ENCODE measurements at regions not wholly inside any gene's neighbourhood (a gene's known extent, or its start where the extent isn't known, plus 50 kb on each side); places are given as distances from the start of the nearest gene placed in this dataset.

- DNase-seq (ENCODE audit: low read depth): no peak
- Histone ChIP-seq H3K9me3 (ENCODE audit: control insufficient read depth, low read length) (peaks cover 15% of the 10 kb centered on the region), H3K9ac (ENCODE audit: low read length) (no peak overlapping the region), H3K27me3 (replicated peaks; ENCODE audit: control insufficient read depth, insufficient read depth, low read length) (no peaks in the 10 kb centered on the region), H3K4me3 (ENCODE audit: low read length) (no peak overlapping the region), H3K4me1 (ENCODE audit: control insufficient read depth, insufficient read depth, low read length) (no peaks in the 10 kb centered on the region), H3K36me3 (ENCODE audit: control insufficient read depth, insufficient read depth, low read length, severe bottlenecking) (no peaks in the 10 kb centered on the region)
Measured at GRCh38 chr15:87099916-87100315, 1020.2 kb downstream of the AGBL1 start.

DNA sequence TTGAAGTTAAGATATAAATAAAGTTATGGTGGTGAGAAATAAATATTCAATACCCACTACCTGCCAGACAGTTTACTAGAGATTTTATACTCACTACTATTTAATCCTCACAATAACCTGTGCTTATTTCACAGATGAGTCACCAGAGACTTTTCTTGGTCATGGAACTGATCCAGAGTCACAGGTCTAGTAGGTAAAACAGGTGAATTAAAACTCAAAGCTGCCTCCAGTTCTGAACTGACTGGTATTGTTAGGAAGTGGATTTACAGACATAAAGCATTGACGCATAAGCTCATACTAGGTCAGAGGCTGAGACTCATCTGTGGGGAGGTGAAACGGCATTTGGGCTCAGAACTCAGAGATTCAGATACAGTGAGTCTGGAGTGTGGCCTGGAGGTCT is 1009.9 kb downstream of the AGBL1 start:
- H3K27me3 ChIP-seq (replicated peaks; ENCODE audit: control insufficient read depth, insufficient read depth, low read length): no peaks in the 10 kb centered on the region
- H3K9me3 ChIP-seq (ENCODE audit: control insufficient read depth, low read length): peaks cover 4% of the 10 kb centered on the region
- H3K4me3 ChIP-seq (ENCODE audit: low read length): no peak overlapping the region
- H3K9ac ChIP-seq (ENCODE audit: low read length): no peak overlapping the region
- no peaks in the 10 kb centered on the region for H3K4me1 ChIP-seq (ENCODE audit: control insufficient read depth, insufficient read depth, low read length)
- DNase-seq (ENCODE audit: low read depth): no peak
- H3K36me3 ChIP-seq (ENCODE audit: control insufficient read depth, insufficient read depth, low read length, severe bottlenecking): no peaks in the 10 kb centered on the region

GRCh38 chr15:87083201-87083600 is 1003.5 kb downstream of the AGBL1 start:
- no peak overlapping the region for H3K9ac ChIP-seq (ENCODE audit: low read length)
- no peak overlapping the region for H3K4me3 ChIP-seq (ENCODE audit: low read length)
- H3K27me3 ChIP-seq (replicated peaks; ENCODE audit: control insufficient read depth, insufficient read depth, low read length): no peaks in the 10 kb centered on the region
- DNase-seq (ENCODE audit: low read depth): no peak
- no peaks in the 10 kb centered on the region for H3K4me1 ChIP-seq (ENCODE audit: control insufficient read depth, insufficient read depth, low read length)
- H3K36me3 ChIP-seq (ENCODE audit: control insufficient read depth, insufficient read depth, low read length, severe bottlenecking): no peaks in the 10 kb centered on the region
- H3K9me3 ChIP-seq (ENCODE audit: control insufficient read depth, low read length): peaks cover 4% of the 10 kb centered on the region

GRCh38 chr15:87082581-87082980 is 1002.9 kb downstream of the AGBL1 start:
- Histone ChIP-seq H3K27me3 (replicated peaks; ENCODE audit: control insufficient read depth, insufficient read depth, low read length) (no peaks in the 10 kb centered on the region), H3K4me1 (ENCODE audit: control insufficient read depth, insufficient read depth, low read length) (no peaks in the 10 kb centered on the region), H3K9ac (ENCODE audit: low read length) (no peak overlapping the region), H3K9me3 (ENCODE audit: control insufficient read depth, low read length) (peaks cover under 1% of the 10 kb centered on the region), H3K36me3 (ENCODE audit: control insufficient read depth, insufficient read depth, low read length, severe bottlenecking) (no peaks in the 10 kb centered on the region), H3K4me3 (ENCODE audit: low read length) (no peak overlapping the region)
- no peak for DNase-seq (ENCODE audit: low read depth)

DNA sequence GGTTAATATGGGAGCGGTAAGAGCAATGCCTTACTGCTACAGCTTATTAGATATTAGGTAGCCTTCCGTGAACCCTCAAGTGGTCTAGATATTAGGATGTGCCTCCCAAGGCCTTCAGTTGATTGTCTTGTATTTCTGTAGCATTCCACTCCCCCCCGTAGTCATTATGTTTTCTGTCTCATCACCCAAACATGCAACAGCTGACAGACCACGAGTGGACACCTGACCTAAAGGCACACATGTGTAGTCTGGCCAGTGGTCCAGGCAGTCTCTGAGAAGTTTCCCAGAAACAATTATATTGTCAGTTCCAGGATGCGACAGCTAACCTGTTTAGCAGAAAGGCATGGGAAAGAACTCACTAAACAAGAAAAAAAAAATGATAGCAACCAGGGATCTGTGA is 1000.9 kb downstream of the AGBL1 start:
- H3K9ac ChIP-seq (ENCODE audit: low read length): no peak overlapping the region
- no peak for DNase-seq (ENCODE audit: low read depth)
- H3K27me3 ChIP-seq (replicated peaks; ENCODE audit: control insufficient read depth, insufficient read depth, low read length): no peaks in the 10 kb centered on the region

More for the DNA sequence above, 1000.9 kb downstream of the AGBL1 start:
- Histone ChIP-seq H3K9me3 (ENCODE audit: control insufficient read depth, low read length) (no peaks in the 10 kb centered on the region), H3K36me3 (ENCODE audit: control insufficient read depth, insufficient read depth, low read length, severe bottlenecking) (no peaks in the 10 kb centered on the region), H3K4me3 (ENCODE audit: low read length) (no peak overlapping the region), H3K4me1 (ENCODE audit: control insufficient read depth, insufficient read depth, low read length) (no peaks in the 10 kb centered on the region)

Data from adipocyte (in vitro differentiated cells).